ENCODE measurements at regions not wholly inside any gene's neighbourhood (a gene's known extent, or its start where the extent isn't known, plus 50 kb on each side); places are given as distances from the start of the nearest gene placed in this dataset.

DNA sequence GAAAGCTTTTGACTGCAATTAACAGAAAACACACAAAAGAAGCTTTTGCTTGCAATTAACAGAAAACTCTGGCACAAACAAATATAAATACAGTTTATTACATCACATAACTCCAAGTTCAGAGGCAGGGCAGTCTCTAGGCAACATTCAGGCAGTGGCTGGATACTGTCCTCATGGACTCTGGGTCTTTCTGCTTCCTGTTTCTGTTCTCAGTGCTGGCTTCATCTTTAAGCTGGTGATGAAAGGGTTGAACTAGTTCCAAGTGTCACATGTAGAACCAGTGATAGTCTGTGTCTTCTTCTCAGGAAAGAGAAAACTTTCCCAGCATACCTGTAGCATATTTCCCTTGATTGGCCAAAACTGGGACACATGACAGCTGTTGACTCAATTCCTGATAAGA lies 222.6 kb upstream of the GLRA1 start:
- TF ChIP-seq, protein P1, sequence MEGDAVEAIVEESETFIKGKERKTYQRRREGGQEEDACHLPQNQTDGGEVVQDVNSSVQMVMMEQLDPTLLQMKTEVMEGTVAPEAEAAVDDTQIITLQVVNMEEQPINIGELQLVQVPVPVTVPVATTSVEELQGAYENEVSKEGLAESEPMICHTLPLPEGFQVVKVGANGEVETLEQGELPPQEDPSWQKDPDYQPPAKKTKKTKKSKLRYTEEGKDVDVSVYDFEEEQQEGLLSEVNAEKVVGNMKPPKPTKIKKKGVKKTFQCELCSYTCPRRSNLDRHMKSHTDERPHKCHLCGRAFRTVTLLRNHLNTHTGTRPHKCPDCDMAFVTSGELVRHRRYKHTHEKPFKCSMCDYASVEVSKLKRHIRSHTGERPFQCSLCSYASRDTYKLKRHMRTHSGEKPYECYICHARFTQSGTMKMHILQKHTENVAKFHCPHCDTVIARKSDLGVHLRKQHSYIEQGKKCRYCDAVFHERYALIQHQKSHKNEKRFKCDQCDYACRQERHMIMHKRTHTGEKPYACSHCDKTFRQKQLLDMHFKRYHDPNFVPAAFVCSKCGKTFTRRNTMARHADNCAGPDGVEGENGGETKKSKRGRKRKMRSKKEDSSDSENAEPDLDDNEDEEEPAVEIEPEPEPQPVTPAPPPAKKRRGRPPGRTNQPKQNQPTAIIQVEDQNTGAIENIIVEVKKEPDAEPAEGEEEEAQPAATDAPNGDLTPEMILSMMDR (conservative IDR thresholded peaks at IDR 0.05 in 1 of 2, IDR thresholded peaks at IDR 0.05 in 1 of 2; ENCODE audit: low read depth in 1 of 2, low read length in 2 of 2), result no peak
- no peak for TF ChIP-seq EZH2 (IDR thresholded peaks at IDR 0.05; ENCODE audit: low read length, missing control alignments)

All from fibroblast of lung (primary cell).